ENCODE measurements at regions not wholly inside any gene's neighbourhood (a gene's known extent, or its start where the extent isn't known, plus 50 kb on each side); places are given as distances from the start of the nearest gene placed in this dataset.

DNA sequence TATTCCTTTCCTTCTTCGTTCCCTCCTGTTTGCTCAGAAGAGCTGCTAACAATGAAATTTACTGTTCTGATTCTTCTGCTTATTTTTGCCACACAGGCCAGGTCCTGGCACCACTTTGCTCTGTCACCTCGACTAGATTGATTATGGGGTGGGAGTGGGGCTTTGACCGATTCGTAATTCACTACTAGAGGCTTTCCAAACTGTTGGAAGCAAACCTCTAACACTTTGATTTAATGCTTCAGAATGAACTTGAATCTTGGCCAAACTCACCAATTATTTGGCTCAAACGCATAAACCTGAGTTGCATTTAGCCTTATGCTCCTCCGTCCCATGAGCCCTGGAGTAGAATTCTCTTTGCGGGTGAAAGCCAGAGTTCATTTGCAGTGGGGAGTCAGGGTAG, 476.2 kb upstream of the FZD8 start:
- no peak for TF ChIP-seq MXI1 (IDR thresholded peaks at IDR 0.05; ENCODE audit: borderline replicate concordance, low read depth, low read length)
- TF ChIP-seq RAD21 (IDR thresholded peaks at IDR 0.05; ENCODE audit: low read length) = no peak
- no peak for TF ChIP-seq MAZ (IDR thresholded peaks at IDR 0.05; ENCODE audit: borderline replicate concordance, low read depth, low read length)
- Histone ChIP-seq H4K5ac (ENCODE audit: low read depth, low read length) (no peak overlapping the region), H2BK15ac (ENCODE audit: low read depth, low read length) (no peak overlapping the region), H3K23ac (ENCODE audit: low read depth, low read length) (no peak overlapping the region), H3K27me3 (ENCODE audit: control insufficient read depth, insufficient read depth, low read length) (no peaks in the 10 kb centered on the region), H2BK20ac (ENCODE audit: low read depth, low read length) (no peak overlapping the region), H4K20me1 (ENCODE audit: insufficient read depth, low read length) (no peaks in the 10 kb centered on the region), H2BK5ac (ENCODE audit: low read depth, low read length, poor library complexity, severe bottlenecking) (no peak overlapping the region), H2AK5ac (ENCODE audit: low read depth, low read length) (no peak overlapping the region), H3K79me1 (ENCODE audit: low read depth in 1 of 2, low read length in 2 of 2) (no peaks in the 10 kb centered on the region), H3K4me1 (ENCODE audit: control insufficient read depth, insufficient read depth, low read length) (peaks cover 6% of the 10 kb centered on the region; the same call in 1 of the 2 replicates), H3K9me1 (ENCODE audit: insufficient read depth, low read length) (no peaks in the 10 kb centered on the region; the same call in 1 of the 2 replicates), H3K56ac (ENCODE audit: extremely low read depth, insufficient read depth, low read length) (peak overlapping the region; percentile 9; the same call in 1 of the 2 replicates), H4K8ac (ENCODE audit: low read depth in 2 of 2, low read length in 2 of 2) (no peak overlapping the region), H3K4me3 (ENCODE audit: insufficient read depth, low read depth, low read length) (no peak overlapping the region), H3K36me3 (ENCODE audit: control insufficient read depth, insufficient read depth, low read length) (no peaks in the 10 kb centered on the region), H2BK120ac (ENCODE audit: low read depth, low read length) (no peak overlapping the region), H3K9ac (ENCODE audit: low read depth, low read length) (no peak overlapping the region), H2AFZ (replicated peaks; ENCODE audit: low read length, poor library complexity) (no peak overlapping the region), H3K4ac (ENCODE audit: low read depth, low read length) (no peak overlapping the region), H3K4me2 (ENCODE audit: low read depth, low read length) (no peak overlapping the region), H3K27ac (ENCODE audit: insufficient read depth, low read length) (no peak overlapping the region), H3K18ac (ENCODE audit: low read depth, low read length) (no peak overlapping the region), H3K14ac (replicated peaks; ENCODE audit: low read depth, low read length) (no peak overlapping the region), H4K91ac (ENCODE audit: insufficient read depth, low read depth, low read length) (no peak overlapping the region), H3K9me3 (ENCODE audit: control insufficient read depth, insufficient read depth, low read length) (no peaks in the 10 kb centered on the region), H2AK9ac (replicated peaks; ENCODE audit: low read depth, low read length, poor library complexity) (no peak overlapping the region)
- dilution Hi-C loops (cut with HindIII; ENCODE audit: low sequenced_read_pairs, unreplicated experiment) = no loop called here
- intact Hi-C loops (cut with micrococcal nuclease) = no loop called here
- no peak for DNase-seq
- no TSS peak for BruUV-seq (replicated peaks)
- WGBS, 2 experiments (ENCODE audit: extremely low coverage in 2 of 2, insufficient read length in 1 of 2) = no CpG with 5 or more reads among the region's 7 CpGs
- POLR2A ChIA-PET (ENCODE audit: unreplicated experiment) = no interaction called here
- in situ Hi-C loops (cut with MboI; ENCODE audit: low sequenced_read_pairs) = no loop called here
- CTCF ChIA-PET = no interaction called here
- ATAC-seq (ENCODE audit: low read depth) = no peak

Data from IMR-90 (cell line).